T-helper 17 cell (primary cell): ENCODE measurements at regions not wholly inside any gene's neighbourhood (a gene's known extent, or its start where the extent isn't known, plus 50 kb on each side); places are given as distances from the start of the nearest gene placed in this dataset.

Experiments
- ATAC-seq: fragments of 150-1000 bp; cut with Tn5 transposase; 2 replicates; pipeline ENCODE4 v1.10.0; 2021; ENCODE audit warnings: mild to moderate bottlenecking, moderate library complexity
- DNase-seq, 3 donors: peaks; one replicate each; pipeline versions ENCODE4 v3.0.0 to v3.0.0-alpha.2; 2020 to 2021
- H3K9me3 ChIP-seq: one replicate; pipeline ENCODE4 v1.7.0; 2013; ENCODE audit warnings: low read length, mild to moderate bottlenecking; ENCODE audit not compliant: control insufficient read depth, poor library complexity, severe bottlenecking
- H3K27ac Mint-ChIP-seq: one replicate; pipeline ENCODE4 v1.8.0; 2022; ENCODE audit warnings: mild to moderate bottlenecking, moderate library complexity, mixed read lengths
- H3K27me3 Mint-ChIP-seq: one replicate; pipeline ENCODE4 v1.8.0; 2022; ENCODE audit warnings: mixed read lengths
- H3K36me3 Mint-ChIP-seq: one replicate; pipeline ENCODE4 v1.8.0; 2022; ENCODE audit warnings: low read depth, mixed read lengths
- H3K4me1 Mint-ChIP-seq: one replicate; pipeline ENCODE4 v1.8.0; 2022; ENCODE audit warnings: mild to moderate bottlenecking, mixed read lengths
- H3K4me3 Mint-ChIP-seq: one replicate; pipeline ENCODE4 v1.8.0; 2022; ENCODE audit warnings: mild to moderate bottlenecking, moderate library complexity, mixed read lengths

DNA sequence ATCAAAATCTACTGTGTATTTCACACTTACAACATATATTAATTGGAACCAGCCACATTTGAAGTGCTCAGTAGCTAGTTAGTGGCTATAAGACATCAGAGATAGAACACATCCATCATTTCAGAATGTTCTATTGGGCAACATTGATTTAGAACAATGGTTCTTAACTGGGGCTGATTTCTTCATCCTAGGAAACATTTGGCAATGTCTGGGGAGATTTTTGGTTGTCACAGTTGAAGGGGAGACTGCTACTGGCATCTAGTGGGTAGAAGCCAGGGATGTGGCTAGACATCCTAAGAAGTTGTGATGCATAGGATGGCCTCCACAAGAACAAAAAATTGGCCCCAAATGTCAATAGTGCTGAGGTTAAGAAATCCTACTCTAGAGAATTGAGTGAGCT, 132.5 kb downstream of the OLIG3 start:
- no peaks in the 10 kb centered on the region for H3K27me3 Mint-ChIP-seq
- peak overlapping the region; percentile 86 for H3K27ac Mint-ChIP-seq
- H3K4me1 Mint-ChIP-seq: peaks cover 27% of the 10 kb centered on the region
- no peak overlapping the region for H3K4me3 Mint-ChIP-seq
- no peak for ATAC-seq
- H3K36me3 Mint-ChIP-seq: no peaks in the 10 kb centered on the region
- H3K9me3 ChIP-seq: no peaks in the 10 kb centered on the region
- DNase-seq: no peak

DNA sequence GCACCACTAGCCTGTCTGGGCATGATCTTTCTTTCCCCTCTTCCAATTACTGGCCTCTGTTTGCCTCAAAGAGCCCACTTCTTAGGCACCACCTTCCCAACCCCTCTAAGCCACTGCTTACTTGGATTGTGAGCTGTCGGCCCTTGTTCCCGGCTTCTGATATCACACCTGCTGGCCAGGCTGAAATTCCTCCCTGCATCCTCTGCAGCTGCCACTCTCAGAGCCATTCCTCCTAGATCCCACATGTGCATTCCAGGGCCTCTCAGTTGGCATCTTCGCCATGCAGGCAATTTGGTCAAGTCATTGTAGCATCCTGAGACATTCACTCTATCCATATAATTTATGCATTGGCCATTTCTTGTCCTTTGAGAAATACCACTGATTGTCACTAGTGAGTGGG, 135.9 kb downstream of the OLIG3 start:
- Mint-ChIP-seq H3K4me3 (no peak overlapping the region), H3K4me1 (peaks cover 28% of the 10 kb centered on the region), H3K36me3 (no peaks in the 10 kb centered on the region), H3K27me3 (no peaks in the 10 kb centered on the region), H3K27ac (peak overlapping the region; percentile 29)
- H3K9me3 ChIP-seq: no peaks in the 10 kb centered on the region
- ATAC-seq (no peak), DNase-seq (no peak)

DNA sequence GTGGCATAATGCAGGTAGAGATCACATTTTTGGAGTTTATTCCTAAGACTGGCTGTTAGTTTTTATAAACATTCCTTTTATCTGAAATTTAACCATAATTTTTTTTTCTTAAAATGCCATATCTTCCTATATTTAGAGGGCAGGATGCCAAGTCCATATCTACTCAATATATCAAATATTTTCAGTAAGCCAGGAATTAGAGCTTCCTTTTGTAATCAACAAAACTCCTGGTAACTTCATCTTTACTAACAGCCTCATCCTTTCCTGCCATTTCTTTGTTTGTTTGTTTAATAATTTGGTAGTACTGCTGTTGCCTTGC, 136.3 kb downstream of the OLIG3 start:
- Mint-ChIP-seq H3K27me3 (no peaks in the 10 kb centered on the region), H3K4me3 (no peak overlapping the region), H3K4me1 (peaks cover 26% of the 10 kb centered on the region), H3K27ac (no peak overlapping the region), H3K36me3 (no peaks in the 10 kb centered on the region)
- H3K9me3 ChIP-seq: no peaks in the 10 kb centered on the region
- ATAC-seq: no peak
- DNase-seq: no peak

GRCh38 chr6:137357263-137357947, 136.8 kb downstream of the OLIG3 start:
- Mint-ChIP-seq H3K4me3 (no peak overlapping the region), H3K4me1 (peaks cover 22% of the 10 kb centered on the region), H3K27ac (no peak overlapping the region), H3K36me3 (no peaks in the 10 kb centered on the region), H3K27me3 (no peaks in the 10 kb centered on the region)
- H3K9me3 ChIP-seq: no peaks in the 10 kb centered on the region
- ATAC-seq (no peak), DNase-seq (no peak)

- ATAC-seq: no peak
- Mint-ChIP-seq H3K27ac (no peak overlapping the region), H3K4me3 (no peak overlapping the region)
Measured at GRCh38 chr6:137353842-137354397, 134.7 kb upstream of the IFNGR1 start.

DNA sequence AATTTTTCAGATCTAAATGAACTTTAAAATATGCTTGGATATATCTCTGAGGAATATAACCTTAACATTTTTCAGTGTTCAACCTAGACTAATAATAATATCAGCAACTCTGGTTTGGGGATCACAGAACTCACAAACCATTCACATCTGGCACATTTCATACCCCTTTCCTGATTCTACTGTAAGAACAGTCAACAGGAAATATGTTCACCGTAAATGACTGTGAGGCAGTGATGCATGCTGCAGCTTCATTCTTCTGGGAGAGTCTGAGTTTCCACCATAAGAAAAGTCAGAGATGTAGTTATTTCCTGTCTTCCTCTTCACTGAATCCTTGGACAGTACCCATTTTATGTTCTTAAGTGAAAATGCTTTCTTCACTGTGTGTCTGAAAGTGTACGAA, 134.2 kb upstream of the IFNGR1 start:
- DNase-seq (no peak), ATAC-seq (peak; percentile 32)
- H3K36me3 Mint-ChIP-seq: peaks cover 2% of the 10 kb centered on the region
- no peaks in the 10 kb centered on the region for H3K27me3 Mint-ChIP-seq
- no peak overlapping the region for H3K27ac Mint-ChIP-seq
- H3K4me1 Mint-ChIP-seq: peaks cover 22% of the 10 kb centered on the region
- H3K9me3 ChIP-seq: no peaks in the 10 kb centered on the region
- H3K4me3 Mint-ChIP-seq: no peak overlapping the region

More at GRCh38 chr6:137353842-137354397, 134.7 kb upstream of the IFNGR1 start:
- Mint-ChIP-seq H3K4me1 (peaks cover 22% of the 10 kb centered on the region), H3K27me3 (no peaks in the 10 kb centered on the region), H3K36me3 (peaks cover 2% of the 10 kb centered on the region)
- no peaks in the 10 kb centered on the region for H3K9me3 ChIP-seq
- DNase-seq: no peak

- Mint-ChIP-seq H3K4me3 (no peak overlapping the region), H3K4me1 (peaks cover 20% of the 10 kb centered on the region), H3K27me3 (no peaks in the 10 kb centered on the region), H3K27ac (no peak overlapping the region), H3K36me3 (peaks cover 2% of the 10 kb centered on the region)
- no peaks in the 10 kb centered on the region for H3K9me3 ChIP-seq
- DNase-seq (no peak), ATAC-seq (no peak)
Measured at GRCh38 chr6:137352859-137353258, 133.7 kb upstream of the IFNGR1 start.

DNA sequence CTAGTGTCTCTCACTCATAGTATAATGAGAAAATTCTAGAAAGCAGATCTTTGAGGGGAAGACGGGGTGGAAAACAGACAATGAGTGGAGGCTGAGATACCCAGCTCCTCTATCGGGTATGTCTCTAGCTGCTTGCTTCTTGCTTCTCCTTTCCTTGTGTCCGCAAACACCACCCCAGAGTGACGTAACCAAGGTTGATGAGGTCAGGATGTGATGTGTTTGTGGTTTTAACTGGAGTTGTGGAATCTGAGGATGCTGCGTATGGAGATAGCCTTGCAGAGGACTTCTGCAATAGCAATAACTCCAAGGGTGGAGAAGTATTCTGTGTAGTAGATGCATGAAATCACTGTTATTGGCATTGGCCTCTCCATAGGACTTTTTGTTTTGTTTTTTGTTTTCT, 132.7 kb upstream of the IFNGR1 start:
- ATAC-seq (no peak), DNase-seq (no peak)
- Mint-ChIP-seq H3K27ac (no peak overlapping the region), H3K4me1 (peaks cover 18% of the 10 kb centered on the region), H3K4me3 (no peak overlapping the region), H3K36me3 (peaks cover 2% of the 10 kb centered on the region), H3K27me3 (no peaks in the 10 kb centered on the region)
- H3K9me3 ChIP-seq: no peaks in the 10 kb centered on the region

- no peaks in the 10 kb centered on the region for H3K9me3 ChIP-seq
- H3K27ac Mint-ChIP-seq: no peak overlapping the region
- ATAC-seq: no peak
- DNase-seq: no peak
- H3K4me1 Mint-ChIP-seq: peaks cover 18% of the 10 kb centered on the region
- H3K4me3 Mint-ChIP-seq: no peak overlapping the region
- H3K36me3 Mint-ChIP-seq: peaks cover 2% of the 10 kb centered on the region
- H3K27me3 Mint-ChIP-seq: no peaks in the 10 kb centered on the region
Measured at GRCh38 chr6:137350857-137351256, 131.7 kb upstream of the IFNGR1 start.

- Mint-ChIP-seq H3K36me3 (peaks cover 2% of the 10 kb centered on the region), H3K4me3 (no peak overlapping the region), H3K27ac (no peak overlapping the region), H3K4me1 (peaks cover 19% of the 10 kb centered on the region), H3K27me3 (no peaks in the 10 kb centered on the region)
- DNase-seq (no peak), ATAC-seq (no peak)
- no peaks in the 10 kb centered on the region for H3K9me3 ChIP-seq
Measured at GRCh38 chr6:137349856-137350830, 131.0 kb upstream of the IFNGR1 start.

DNA sequence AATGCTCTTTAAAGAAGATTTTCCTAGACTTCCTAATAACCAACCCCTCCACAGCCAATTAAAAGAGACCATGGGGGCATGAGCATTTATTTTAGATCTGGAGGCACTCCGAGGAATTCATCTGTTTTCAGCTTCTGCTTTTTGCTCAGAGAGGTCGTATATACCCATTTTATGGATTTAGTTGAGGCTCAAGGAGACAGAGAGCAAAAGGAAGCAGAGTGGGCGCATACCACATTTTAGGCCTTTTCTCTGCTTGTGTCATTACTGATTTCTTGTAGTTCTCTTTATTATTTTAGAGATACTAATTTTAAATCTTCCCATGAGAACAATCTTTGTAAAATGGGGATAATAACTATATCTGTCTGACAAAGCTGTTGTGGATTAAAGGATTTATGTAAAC, 129.6 kb upstream of the IFNGR1 start:
- ATAC-seq (no peak), DNase-seq (no peak)
- no peak overlapping the region for H3K27ac Mint-ChIP-seq
- H3K4me3 Mint-ChIP-seq: no peak overlapping the region
- H3K9me3 ChIP-seq: no peaks in the 10 kb centered on the region
- H3K4me1 Mint-ChIP-seq: peaks cover 15% of the 10 kb centered on the region
- H3K36me3 Mint-ChIP-seq: peaks cover 2% of the 10 kb centered on the region
- H3K27me3 Mint-ChIP-seq: no peaks in the 10 kb centered on the region

- Mint-ChIP-seq H3K27me3 (no peaks in the 10 kb centered on the region), H3K36me3 (no peaks in the 10 kb centered on the region), H3K4me1 (peaks cover 11% of the 10 kb centered on the region), H3K27ac (peak overlapping the region; percentile 66), H3K4me3 (peak overlapping the region; percentile 87)
- no peaks in the 10 kb centered on the region for H3K9me3 ChIP-seq
- DNase-seq (no peak), ATAC-seq (no peak)
Measured at GRCh38 chr6:137343241-137343640, 124.1 kb upstream of the IFNGR1 start.

DNA sequence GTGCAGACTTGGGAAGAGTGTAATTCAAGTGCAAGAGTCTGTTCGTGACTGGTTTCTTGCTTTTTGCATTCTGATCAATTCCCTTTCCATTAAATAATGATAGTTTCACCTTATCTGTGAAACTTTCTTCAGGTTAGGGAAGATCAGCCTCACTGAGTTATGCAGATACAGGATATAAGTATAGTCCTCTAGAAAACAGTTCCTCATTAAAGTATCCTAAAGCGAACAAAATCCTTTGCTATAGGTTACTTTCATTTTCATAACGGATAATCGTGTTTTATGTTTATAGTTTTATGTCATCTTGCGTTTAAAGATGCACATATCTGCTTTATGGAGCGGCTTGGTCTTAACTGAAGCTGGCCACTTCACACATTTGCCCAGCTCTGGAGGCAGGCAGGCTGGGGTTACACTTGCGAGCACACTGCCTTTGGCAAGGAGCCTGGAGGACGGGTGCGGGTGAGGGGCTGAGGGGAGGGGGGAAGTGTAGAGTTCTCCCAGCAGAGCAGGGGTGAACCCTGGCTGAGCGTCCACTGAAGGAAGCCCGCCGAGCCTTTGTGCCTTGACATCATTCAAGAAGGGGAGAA, 123.5 kb upstream of the IFNGR1 start:
- no peak for DNase-seq
- Mint-ChIP-seq H3K36me3 (no peaks in the 10 kb centered on the region), H3K4me3 (peak overlapping the region; percentile 87), H3K27me3 (no peaks in the 10 kb centered on the region), H3K4me1 (peaks cover 11% of the 10 kb centered on the region), H3K27ac (peak overlapping the region; percentile 66)
- peak; percentile 25 for ATAC-seq
- no peaks in the 10 kb centered on the region for H3K9me3 ChIP-seq
